Muscle layer of duodenum (tissue), 2 donors: ENCODE measurements at regions not wholly inside any gene's neighbourhood (a gene's known extent, or its start where the extent isn't known, plus 50 kb on each side); places are given as distances from the start of the nearest gene placed in this dataset.

ENCODE experiments used
- H3K27ac ChIP-seq: one replicate; pipeline ENCODE4 v1.7.0; 2013; ENCODE audit warnings: mild to moderate bottlenecking, low read length
- H3K27me3 ChIP-seq: one replicate; pipeline ENCODE4 v1.7.0; 2013; ENCODE audit warnings: low read depth, mild to moderate bottlenecking, control low read depth, low read length
- H3K36me3 ChIP-seq, 2 donors: one replicate each; pipeline ENCODE4 v1.7.0; 2013; ENCODE audit warnings: low read length in 2 of 2, control low read depth in 1 of 2, mild to moderate bottlenecking in 1 of 2; ENCODE audit not compliant: insufficient read depth in 2 of 2, control insufficient read depth in 1 of 2
- H3K4me1 ChIP-seq, 2 donors: one replicate each; pipeline ENCODE4 v1.7.0; 2013; ENCODE audit warnings: low read length in 2 of 2, mild to moderate bottlenecking in 2 of 2, control low read depth in 1 of 2, moderate library complexity in 1 of 2; ENCODE audit not compliant: insufficient read depth in 2 of 2, control insufficient read depth in 1 of 2
- H3K4me3 ChIP-seq, 2 donors: one replicate each; pipeline ENCODE4 v1.7.0; 2013; ENCODE audit warnings: low read length in 2 of 2, low read depth in 1 of 2, mild to moderate bottlenecking in 1 of 2
- H3K9me3 ChIP-seq, 2 donors: one replicate each; pipeline ENCODE4 v1.7.0; 2013; ENCODE audit warnings: low read length in 2 of 2, control low read depth in 1 of 2, mild to moderate bottlenecking in 1 of 2; ENCODE audit not compliant: control insufficient read depth in 1 of 2
- donor health status: healthy.

DNA sequence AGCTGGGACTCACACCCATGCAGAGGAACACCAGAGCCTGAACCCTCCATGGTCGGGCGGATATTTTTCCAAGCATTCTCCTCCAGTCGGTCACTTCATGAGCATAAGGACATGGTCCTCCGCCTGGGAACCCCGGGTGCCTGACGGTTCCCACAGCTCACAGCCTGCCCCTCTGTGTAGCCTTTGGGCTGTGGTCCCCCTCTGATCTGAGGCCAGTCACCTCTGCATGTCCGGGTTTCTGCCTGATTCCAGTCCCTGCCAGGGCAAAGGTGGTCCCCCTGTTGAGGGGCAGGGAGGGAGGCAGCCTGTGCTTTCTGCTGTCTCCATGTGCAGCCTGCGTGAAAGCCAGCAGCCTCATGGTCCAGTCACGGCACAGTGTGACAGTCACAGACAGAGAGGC is 76.6 kb upstream of the KLF13 start:
- Histone ChIP-seq H3K27ac (no peak overlapping the region), H3K4me1 (no peaks in the 10 kb centered on the region), H3K4me3 (no peak overlapping the region), H3K36me3 (no peaks in the 10 kb centered on the region), H3K9me3 (no peaks in the 10 kb centered on the region), H3K27me3 (no peaks in the 10 kb centered on the region)

- Histone ChIP-seq H3K9me3 (no peaks in the 10 kb centered on the region), H3K4me3 (no peak overlapping the region), H3K4me1 (no peaks in the 10 kb centered on the region), H3K27ac (no peak overlapping the region), H3K36me3 (no peaks in the 10 kb centered on the region), H3K27me3 (no peaks in the 10 kb centered on the region)
Measured at GRCh38 chr15:31251165-31251564, 75.5 kb upstream of the KLF13 start.

DNA sequence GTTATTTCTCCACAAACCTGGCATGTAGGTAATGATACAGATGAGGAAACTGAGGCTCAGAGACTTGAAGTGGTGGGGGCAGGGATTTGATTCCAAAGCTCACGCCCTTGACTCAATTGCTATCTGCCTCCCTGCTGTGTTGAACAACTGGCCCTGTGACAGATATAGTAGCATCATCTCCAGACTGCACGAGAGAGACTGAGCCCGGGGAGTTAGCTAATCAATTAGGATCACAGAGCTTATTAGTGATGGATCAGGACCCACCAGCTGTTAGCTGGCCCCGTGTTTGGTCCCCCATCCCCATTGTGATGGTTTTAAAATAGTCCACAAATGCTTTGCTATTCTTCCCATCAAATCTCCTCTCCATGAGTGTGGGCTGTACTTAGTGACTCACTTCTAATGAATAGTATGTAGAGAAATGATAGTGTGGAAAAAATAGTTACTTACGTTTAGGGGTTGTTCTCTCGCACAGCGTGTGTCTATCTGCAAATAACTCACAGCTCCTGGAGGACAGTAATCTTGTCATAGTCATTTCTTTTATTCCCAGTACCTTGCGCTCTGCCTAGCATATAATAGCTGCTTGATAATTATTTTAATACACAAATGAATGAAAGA is 74.4 kb upstream of the KLF13 start:
- H3K4me3 ChIP-seq: no peak overlapping the region
- H3K27me3 ChIP-seq: no peaks in the 10 kb centered on the region
- no peaks in the 10 kb centered on the region for H3K4me1 ChIP-seq
- no peak overlapping the region for H3K27ac ChIP-seq
- H3K36me3 ChIP-seq: no peaks in the 10 kb centered on the region
- no peaks in the 10 kb centered on the region for H3K9me3 ChIP-seq

- H3K4me3 ChIP-seq: no peak overlapping the region
Measured at GRCh38 chr15:31254431-31255175, 72.0 kb upstream of the KLF13 start.

GRCh38 chr15:31255176-31255510 is 71.5 kb upstream of the KLF13 start:
- no peak overlapping the region for H3K27ac ChIP-seq
- no peaks in the 10 kb centered on the region for H3K9me3 ChIP-seq
- no peaks in the 10 kb centered on the region for H3K4me1 ChIP-seq
- H3K4me3 ChIP-seq: no peak overlapping the region
- no peaks in the 10 kb centered on the region for H3K36me3 ChIP-seq
- no peaks in the 10 kb centered on the region for H3K27me3 ChIP-seq

More at GRCh38 chr15:31254431-31255175, 72.0 kb upstream of the KLF13 start:
- no peaks in the 10 kb centered on the region for H3K4me1 ChIP-seq
- H3K27me3 ChIP-seq: no peaks in the 10 kb centered on the region
- H3K9me3 ChIP-seq: no peaks in the 10 kb centered on the region
- H3K36me3 ChIP-seq: no peaks in the 10 kb centered on the region
- H3K27ac ChIP-seq: no peak overlapping the region

DNA sequence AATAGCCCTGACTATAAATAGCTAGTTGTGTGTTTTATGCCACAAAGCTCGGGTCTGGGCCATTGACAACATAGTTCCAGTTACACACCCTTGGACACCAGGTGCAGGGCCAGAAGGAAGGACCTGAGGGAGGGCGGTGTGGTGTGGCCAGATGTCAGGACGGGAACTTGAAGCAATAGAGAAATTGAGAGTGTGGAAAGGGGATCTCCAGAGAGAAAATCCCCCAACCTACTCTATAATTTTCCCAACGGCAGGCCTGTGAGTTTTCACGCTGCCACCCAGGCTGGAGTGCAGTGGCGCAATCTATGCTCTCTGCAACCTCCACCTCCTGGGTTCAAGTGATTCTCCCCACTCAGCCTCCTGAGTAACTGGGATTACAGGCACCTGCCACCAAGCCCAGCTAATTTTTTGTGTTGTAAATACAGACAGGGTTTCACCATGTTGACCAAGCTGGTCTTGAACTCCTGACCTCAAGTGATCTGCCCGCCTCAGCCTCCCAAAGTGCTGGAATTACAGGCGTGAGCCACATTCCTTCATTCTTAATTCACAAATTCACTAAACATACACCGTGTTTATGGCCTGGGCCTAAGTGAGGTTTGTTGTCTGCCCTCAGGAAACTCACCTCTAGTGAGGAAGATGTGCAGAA is 70.8 kb upstream of the KLF13 start:
- no peak overlapping the region for H3K4me3 ChIP-seq
- H3K4me1 ChIP-seq: no peaks in the 10 kb centered on the region
- H3K27ac ChIP-seq: no peak overlapping the region
- H3K9me3 ChIP-seq: no peaks in the 10 kb centered on the region
- no peaks in the 10 kb centered on the region for H3K27me3 ChIP-seq
- H3K36me3 ChIP-seq: no peaks in the 10 kb centered on the region

- Histone ChIP-seq H3K36me3 (no peaks in the 10 kb centered on the region), H3K4me1 (no peaks in the 10 kb centered on the region)
Measured at GRCh38 chr15:31256378-31257265, 70.0 kb upstream of the KLF13 start.

GRCh38 chr15:31257286-31257685 is 69.3 kb upstream of the KLF13 start:
- Histone ChIP-seq H3K27ac (no peak overlapping the region), H3K27me3 (no peaks in the 10 kb centered on the region), H3K36me3 (no peaks in the 10 kb centered on the region), H3K4me3 (no peak overlapping the region), H3K4me1 (no peaks in the 10 kb centered on the region), H3K9me3 (no peaks in the 10 kb centered on the region)

More at GRCh38 chr15:31256378-31257265, 70.0 kb upstream of the KLF13 start:
- Histone ChIP-seq H3K27me3 (no peaks in the 10 kb centered on the region), H3K9me3 (no peaks in the 10 kb centered on the region), H3K4me3 (no peak overlapping the region), H3K27ac (no peak overlapping the region)

GRCh38 chr15:31258260-31258659 is 68.4 kb upstream of the KLF13 start:
- no peak overlapping the region for H3K4me3 ChIP-seq
- H3K9me3 ChIP-seq: no peaks in the 10 kb centered on the region
- no peaks in the 10 kb centered on the region for H3K27me3 ChIP-seq
- no peaks in the 10 kb centered on the region for H3K36me3 ChIP-seq
- no peaks in the 10 kb centered on the region for H3K4me1 ChIP-seq
- H3K27ac ChIP-seq: no peak overlapping the region

GRCh38 chr15:31259562-31260252 is 66.9 kb upstream of the KLF13 start:
- Histone ChIP-seq H3K9me3 (no peaks in the 10 kb centered on the region), H3K36me3 (no peaks in the 10 kb centered on the region), H3K4me3 (no peak overlapping the region), H3K27ac (no peak overlapping the region), H3K27me3 (no peaks in the 10 kb centered on the region), H3K4me1 (peaks cover under 1 to 8% of the 10 kb centered on the region in 2 donors)
